Keratinocyte (primary cell): ENCODE measurements at regions not wholly inside any gene's neighbourhood (a gene's known extent, or its start where the extent isn't known, plus 50 kb on each side); places are given as distances from the start of the nearest gene placed in this dataset.

ENCODE experiments used
- DNase-seq: peaks from one replicate; pipeline ENCODE4 v3.0.0-alpha.2; 2011; ENCODE audit warnings: low read depth, missing footprints, low spot score
- FAIRE-seq: peaks from 2 replicates; lab custom pipeline; 2011; peaks lifted over from hg19 to GRCh38; lab: Jason Lieb, UNC
- H2AFZ ChIP-seq: 2 replicates; pipeline ENCODE4 v1.6.0; 2012; ENCODE audit warnings: low read length, control low read depth, inconsistent platforms; ENCODE audit not compliant: control insufficient read depth
- H3K27ac ChIP-seq: 2 replicates; pipeline ENCODE4 v1.5.1; 2011; ENCODE audit warnings: low read length; ENCODE audit not compliant: control insufficient read depth, insufficient read depth
- H3K27me3 ChIP-seq: 3 replicates; pipeline ENCODE4 v1.6.0; 2011; ENCODE audit warnings: low read length; ENCODE audit not compliant: control insufficient read depth, insufficient read depth; ENCODE audit errors: extremely low read depth
- H3K36me3 ChIP-seq, 2 experiments: 2 replicates in 1 of 2; 3 replicates in 1 of 2; pipeline ENCODE4 v1.5.1; 2011; ENCODE audit warnings: low read length in 2 of 2, mild to moderate bottlenecking in 1 of 2; ENCODE audit not compliant: control insufficient read depth in 2 of 2, insufficient read depth in 2 of 2; ENCODE audit errors: extremely low read depth in 1 of 2
- H3K4me1 ChIP-seq: 3 replicates; pipeline ENCODE4 v1.5.1; 2011; ENCODE audit warnings: low read length; ENCODE audit not compliant: control insufficient read depth, insufficient read depth; ENCODE audit errors: extremely low read depth
- H3K4me2 ChIP-seq: 3 replicates; pipeline ENCODE4 v1.6.0; 2011; ENCODE audit warnings: low read depth, low read length; ENCODE audit not compliant: control insufficient read depth, insufficient read depth; ENCODE audit errors: extremely low read depth
- H3K4me3 ChIP-seq, 3 experiments: fragments of 200-600 bp in 1 of 3; sonication (generic) in 1 of 3; 2 replicates in 2 of 3; 3 replicates in 1 of 3; pipeline ENCODE4 v1.5.1; 2011 to 2016; ENCODE audit warnings: low read length in 3 of 3, mild to moderate bottlenecking in 3 of 3, control low read depth in 2 of 3, inconsistent platforms in 1 of 3, low read depth in 1 of 3, mixed read lengths in 1 of 3, mixed run types in 1 of 3, moderate library complexity in 1 of 3; ENCODE audit not compliant: control insufficient read depth in 2 of 3, insufficient read depth in 2 of 3; ENCODE audit errors: extremely low read depth in 1 of 3
- H3K79me2 ChIP-seq: 2 replicates; pipeline ENCODE4 v1.6.0; 2012; ENCODE audit warnings: low read length; ENCODE audit not compliant: control insufficient read depth, insufficient read depth
- H3K9ac ChIP-seq: 3 replicates; pipeline ENCODE4 v1.6.0; 2011; ENCODE audit warnings: low read length; ENCODE audit not compliant: control insufficient read depth, insufficient read depth; ENCODE audit errors: extremely low read depth
- H3K9me1 ChIP-seq: 3 replicates; pipeline ENCODE4 v1.6.0; 2011; ENCODE audit warnings: low read length; ENCODE audit not compliant: control insufficient read depth, insufficient read depth; ENCODE audit errors: extremely low read depth
- H3K9me3 ChIP-seq: 2 replicates; pipeline ENCODE4 v1.5.1; 2012; ENCODE audit warnings: low read depth, low read length; ENCODE audit not compliant: control insufficient read depth
- H4K20me1 ChIP-seq: 3 replicates; pipeline ENCODE4 v1.6.0; 2011; ENCODE audit warnings: low read length; ENCODE audit not compliant: control insufficient read depth, insufficient read depth; ENCODE audit errors: extremely low read depth
- CTCF ChIP-seq, 3 experiments: IDR thresholded peaks in 1 of 3; conservative IDR thresholded peaks in 1 of 3; optimal IDR thresholded peaks in 1 of 3; 2 replicates in 2 of 3; 3 replicates in 1 of 3; pipeline versions ENCODE3 to v1.5.1; 2011; ENCODE audit warnings: low read length in 3 of 3, mild to moderate bottlenecking in 3 of 3, moderate library complexity in 2 of 3, control low read depth in 1 of 3, inconsistent platforms in 1 of 3; ENCODE audit not compliant: insufficient read depth in 2 of 3; ENCODE audit errors: extremely low read depth in 1 of 3
- EZH2 ChIP-seq: IDR thresholded peaks from one replicate; pipeline ENCODE4 v1.6.1; 2012; ENCODE audit warnings: inconsistent platforms, mild to moderate bottlenecking, low read length, moderate library complexity
- dilution Hi-C: fragments of 300-500 bp; cut with MboI; formaldehyde crosslinking; loops from one replicate; pipeline ENCODE4 v1.7.0; 2020; ENCODE audit warnings: low sequenced_read_pairs; ENCODE audit not compliant: extremely low pct_ligation_motif_present

GRCh38 chr2:195122653-195123052, 534.4 kb upstream of the SLC39A10 start:
- H3K4me3 ChIP-seq, result no peak overlapping the region
- no peak for DNase-seq
- dilution Hi-C loops, result no loop called here

GRCh38 chr2:195121341-195121740, 535.7 kb upstream of the SLC39A10 start:
- TF ChIP-seq CTCF (optimal IDR thresholded peaks at IDR 0.05 in 1 of 3, IDR thresholded peaks at IDR 0.05 in 1 of 3, conservative IDR thresholded peaks at IDR 0.05 in 1 of 3; ENCODE audit: extremely low read depth in 1 of 3, insufficient read depth in 2 of 3, low read length in 3 of 3) (no peak), EZH2 (no peak)
- dilution Hi-C loops, result no loop called here
- no peak overlapping the region for H3K9ac ChIP-seq

More at GRCh38 chr2:195122653-195123052, 534.4 kb upstream of the SLC39A10 start:
- no peak for FAIRE-seq
- Histone ChIP-seq H3K4me2 (no peak overlapping the region), H2AFZ (no peak overlapping the region), H3K9me3 (no peaks in the 10 kb centered on the region), H4K20me1 (no peaks in the 10 kb centered on the region), H3K36me3 (no peaks in the 10 kb centered on the region), H3K27me3 (no peaks in the 10 kb centered on the region), H3K4me1 (no peaks in the 10 kb centered on the region), H3K27ac (no peak overlapping the region), H3K79me2 (no peaks in the 10 kb centered on the region), H3K9me1 (no peaks in the 10 kb centered on the region), H3K9ac (no peak overlapping the region)
- TF ChIP-seq CTCF (optimal IDR thresholded peaks at IDR 0.05 in 1 of 3, IDR thresholded peaks at IDR 0.05 in 1 of 3, conservative IDR thresholded peaks at IDR 0.05 in 1 of 3; ENCODE audit: extremely low read depth in 1 of 3, insufficient read depth in 2 of 3, low read length in 3 of 3) (no peak), EZH2 (no peak)

More at GRCh38 chr2:195121341-195121740, 535.7 kb upstream of the SLC39A10 start:
- no peak overlapping the region for H3K4me2 ChIP-seq
- H3K79me2 ChIP-seq, result no peaks in the 10 kb centered on the region
- no peaks in the 10 kb centered on the region for H3K9me3 ChIP-seq
- no peak overlapping the region for H3K27ac ChIP-seq
- FAIRE-seq (no peak), DNase-seq (no peak)
- H3K4me1 ChIP-seq, result no peaks in the 10 kb centered on the region
- no peak overlapping the region for H3K4me3 ChIP-seq
- no peaks in the 10 kb centered on the region for H3K36me3 ChIP-seq
- H3K27me3 ChIP-seq, result no peaks in the 10 kb centered on the region
- H2AFZ ChIP-seq, result no peak overlapping the region
- H4K20me1 ChIP-seq, result no peaks in the 10 kb centered on the region
- no peaks in the 10 kb centered on the region for H3K9me1 ChIP-seq
